NCI-H128 (cell line): ENCODE measurements at regions not wholly inside any gene's neighbourhood (a gene's known extent, or its start where the extent isn't known, plus 50 kb on each side); places are given as distances from the start of the nearest gene placed in this dataset.

Source experiments
- DNase-seq: peaks from one replicate; lab custom pipeline; 2025; ENCODE audit not compliant: unreplicated experiment; lab: John Stamatoyannopoulos, UW

DNA sequence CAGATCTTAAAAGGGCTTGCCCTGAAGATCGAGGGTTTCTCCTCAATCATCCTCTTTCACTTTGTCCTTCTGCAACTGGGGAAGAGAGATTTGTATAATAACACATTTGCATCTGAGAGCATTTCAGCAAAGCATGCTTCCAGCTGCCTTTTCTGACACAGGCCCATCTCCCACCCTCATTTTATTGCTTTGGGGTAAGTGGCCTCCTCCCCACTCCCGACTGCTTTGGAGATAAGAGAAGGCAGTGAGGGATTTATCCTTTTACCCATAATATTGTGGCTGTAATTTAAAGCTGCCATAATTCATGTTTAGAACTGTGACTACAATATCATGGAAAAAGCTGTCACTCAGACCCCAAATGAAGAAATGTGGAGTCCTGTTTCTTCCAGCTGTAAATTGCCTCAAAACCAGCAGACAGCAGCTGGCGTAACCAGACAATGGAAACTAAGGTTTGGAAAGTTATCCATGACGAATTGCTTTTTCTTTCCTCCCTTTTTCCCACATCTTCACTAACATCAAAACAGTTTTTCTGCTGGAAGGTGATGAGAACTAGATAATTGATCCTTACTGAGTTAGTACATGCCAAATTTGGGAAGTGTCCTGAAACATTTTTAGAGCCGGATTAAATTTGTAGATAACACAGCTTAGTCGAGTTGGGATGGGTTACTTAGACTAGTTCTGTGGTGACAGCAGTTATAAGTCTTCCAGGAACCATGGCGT lies 104.2 kb upstream of the PFN2 start:
- no peak for DNase-seq

DNA sequence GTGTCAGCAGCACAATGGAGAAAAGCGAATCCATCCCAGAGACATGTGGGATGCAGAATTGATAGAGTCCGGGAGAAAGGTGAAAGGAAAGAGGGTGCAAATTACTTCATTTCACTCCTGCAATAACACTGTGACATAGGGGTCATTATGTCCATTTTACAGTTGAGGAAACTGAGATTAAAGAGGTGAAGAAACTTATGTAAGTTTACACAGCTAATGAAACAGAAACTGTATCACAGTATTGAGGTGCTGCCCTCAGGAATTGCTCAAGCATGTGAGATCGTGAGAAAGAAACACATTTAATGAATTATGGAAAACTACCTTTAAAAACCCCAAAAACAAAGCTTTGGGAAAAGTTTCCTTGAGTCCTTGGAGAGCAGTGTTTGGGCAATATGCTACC lies 103.6 kb upstream of the PFN2 start:
- no peak for DNase-seq

DNA sequence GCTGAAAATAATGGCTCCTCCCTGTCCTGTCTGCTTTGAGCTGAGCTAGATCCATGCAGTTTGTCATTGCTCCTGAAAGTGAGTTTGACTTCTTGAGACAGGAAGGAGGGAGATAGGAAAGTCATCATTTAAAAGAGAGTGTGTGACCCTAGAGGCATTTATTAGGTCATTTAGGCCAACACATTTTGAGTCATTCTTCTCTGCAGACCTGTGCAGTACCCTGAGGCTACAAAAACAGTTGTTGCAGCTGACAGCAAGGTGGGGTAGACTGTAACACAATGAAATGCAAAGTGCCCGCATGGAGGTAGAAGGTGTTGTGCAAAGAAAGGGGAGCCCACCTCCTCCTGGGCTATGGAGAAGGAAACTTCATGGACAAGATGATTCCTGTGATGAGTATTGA lies 102.8 kb upstream of the PFN2 start:
- DNase-seq = no peak

DNA sequence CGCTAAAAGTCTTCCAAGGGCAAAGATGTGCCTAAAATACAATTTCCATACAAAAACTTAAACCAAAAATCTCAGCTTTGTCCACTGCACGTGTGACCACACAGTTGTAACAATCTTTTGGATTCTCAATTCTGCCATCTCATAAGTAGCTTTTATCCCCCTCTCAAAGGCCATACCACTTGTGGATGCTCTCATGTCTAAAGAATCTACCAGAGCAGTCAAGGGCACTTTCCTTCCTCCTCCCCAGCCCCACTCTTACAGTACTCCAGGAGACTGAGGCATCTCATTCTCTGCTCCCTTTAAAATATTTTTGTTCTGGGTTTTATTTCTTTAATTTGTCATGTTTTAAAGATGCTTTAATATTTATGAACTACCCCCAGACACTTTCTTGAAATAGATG lies 102.3 kb upstream of the PFN2 start:
- no peak for DNase-seq

DNA sequence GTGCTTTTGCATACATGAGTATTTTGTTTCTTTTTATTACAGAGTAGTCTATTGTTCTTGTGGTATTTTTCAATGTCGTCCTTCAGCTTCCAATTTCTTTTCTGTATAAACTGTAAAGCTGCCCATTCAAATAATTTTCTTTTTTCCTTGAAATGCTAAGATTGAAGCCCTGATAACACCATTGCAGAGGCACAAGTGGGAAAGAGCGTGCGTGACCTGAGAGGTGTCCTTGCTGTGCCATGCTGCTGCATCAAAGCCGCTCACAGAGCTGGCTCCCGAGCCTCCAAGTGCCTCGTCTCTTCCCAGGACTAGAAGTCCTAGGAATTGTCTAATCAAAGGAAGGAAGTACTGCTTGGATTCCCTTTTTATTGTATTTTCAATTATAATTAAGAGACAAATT lies 101.9 kb upstream of the PFN2 start:
- no peak for DNase-seq

DNA sequence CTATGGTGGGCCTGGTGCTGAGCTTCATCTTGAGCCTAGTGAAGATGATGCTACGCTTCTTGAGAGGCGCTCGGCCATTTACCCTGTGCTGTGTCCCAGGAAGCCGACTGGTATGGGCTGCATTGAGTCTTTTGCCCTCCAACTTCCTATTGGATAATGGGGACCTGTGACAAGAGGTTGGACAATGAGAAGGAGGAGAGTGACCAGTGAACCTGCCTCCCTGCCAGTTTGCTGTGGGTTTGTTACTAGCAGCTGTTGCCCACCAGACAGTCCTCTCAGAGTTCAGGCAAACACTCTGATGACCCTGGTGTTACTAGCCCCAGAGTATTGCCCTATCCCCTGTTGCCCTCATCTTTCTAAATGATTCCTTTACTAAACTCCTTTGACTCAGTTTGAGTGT lies 99.6 kb upstream of the PFN2 start:
- DNase-seq = no peak

DNA sequence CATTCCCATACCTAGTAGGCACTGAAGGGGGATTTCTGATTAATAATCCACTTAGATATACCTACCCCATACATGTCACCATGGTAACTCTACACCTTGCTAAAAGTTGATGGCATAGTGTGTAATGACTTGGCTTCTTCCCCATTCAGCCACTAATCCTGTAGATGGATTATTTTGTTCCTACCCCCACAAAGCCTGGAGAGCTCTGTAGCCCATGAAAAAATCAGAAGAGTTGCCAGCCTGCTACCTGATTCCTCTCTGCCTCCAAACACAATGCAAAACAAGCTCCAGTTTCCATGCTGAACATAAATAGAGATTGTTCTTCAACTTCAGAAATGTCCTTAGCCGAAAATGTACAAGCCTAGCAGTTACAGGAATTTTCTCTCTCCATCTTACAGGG lies 98.9 kb upstream of the PFN2 start:
- no peak for DNase-seq

DNA sequence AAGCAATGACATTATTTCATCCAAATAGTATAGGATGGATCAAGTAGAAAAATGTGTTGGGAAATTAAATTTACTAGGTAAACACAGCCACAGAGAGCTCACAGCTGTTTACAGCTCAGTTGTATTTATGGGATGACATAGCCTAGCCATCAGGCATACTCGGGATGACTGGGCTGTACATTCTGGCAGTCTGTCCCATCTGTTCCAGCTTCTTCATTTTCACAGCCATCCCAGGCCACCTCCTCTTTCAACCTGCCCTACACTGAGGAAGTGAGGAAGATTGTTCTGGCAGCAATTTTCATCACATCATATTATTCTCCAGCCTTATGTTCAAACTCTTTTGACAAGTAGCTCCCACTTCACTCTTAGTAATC lies 98.4 kb upstream of the PFN2 start:
- no peak for DNase-seq

DNA sequence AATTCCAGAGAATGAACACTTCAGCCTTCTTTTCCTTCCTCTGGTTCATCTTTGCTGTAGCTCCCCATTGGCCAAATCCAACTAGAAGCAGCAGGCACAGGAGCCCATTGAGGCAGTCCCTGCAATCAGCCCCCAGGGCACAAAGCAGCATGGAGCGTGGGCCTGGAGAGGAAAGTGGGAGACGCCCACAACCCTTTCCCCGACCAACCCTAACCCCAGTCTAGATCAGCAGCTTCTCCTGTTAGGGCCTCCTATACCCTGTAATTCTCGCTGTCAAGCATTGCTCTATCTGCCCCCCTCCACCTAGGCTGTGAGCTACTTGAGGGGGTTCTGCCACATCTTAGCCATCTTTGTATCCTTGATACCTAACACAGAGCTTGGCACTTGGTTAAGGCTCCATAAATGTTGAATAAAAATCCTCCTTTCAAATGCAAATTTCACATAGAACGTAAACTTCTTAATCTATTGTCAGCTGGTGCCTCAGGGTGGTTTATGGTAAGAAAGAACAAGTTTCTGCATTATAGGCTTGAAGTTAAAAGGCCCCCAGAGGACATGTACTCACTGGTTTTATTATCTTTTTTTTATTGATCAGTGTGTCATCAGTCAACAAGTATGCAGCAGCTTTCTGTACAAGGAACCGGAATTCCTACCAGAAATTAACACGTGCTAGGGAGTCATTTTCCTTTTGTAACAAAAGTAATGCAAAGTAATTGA lies 97.9 kb upstream of the PFN2 start:
- DNase-seq = no peak

DNA sequence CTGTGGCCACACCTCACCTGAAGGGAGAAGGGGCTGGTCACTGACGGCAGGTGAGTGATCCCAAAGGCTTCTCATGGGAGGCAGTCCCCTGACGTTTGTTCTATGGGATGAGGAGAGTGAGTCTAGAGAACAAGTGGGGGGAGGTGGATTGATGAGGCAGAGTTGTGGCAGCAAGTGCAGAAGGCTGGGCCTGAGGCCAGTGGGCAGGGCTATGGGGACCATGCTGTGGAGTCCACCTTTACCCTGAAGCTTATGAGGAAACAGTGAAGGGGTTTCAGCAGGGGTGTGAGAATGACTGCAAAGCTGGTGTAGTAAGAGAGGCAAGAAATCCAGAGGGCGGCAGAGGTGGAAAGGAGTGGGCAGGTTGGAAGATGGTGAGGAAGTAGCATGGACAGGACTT lies 96.9 kb upstream of the PFN2 start:
- DNase-seq = no peak

DNA sequence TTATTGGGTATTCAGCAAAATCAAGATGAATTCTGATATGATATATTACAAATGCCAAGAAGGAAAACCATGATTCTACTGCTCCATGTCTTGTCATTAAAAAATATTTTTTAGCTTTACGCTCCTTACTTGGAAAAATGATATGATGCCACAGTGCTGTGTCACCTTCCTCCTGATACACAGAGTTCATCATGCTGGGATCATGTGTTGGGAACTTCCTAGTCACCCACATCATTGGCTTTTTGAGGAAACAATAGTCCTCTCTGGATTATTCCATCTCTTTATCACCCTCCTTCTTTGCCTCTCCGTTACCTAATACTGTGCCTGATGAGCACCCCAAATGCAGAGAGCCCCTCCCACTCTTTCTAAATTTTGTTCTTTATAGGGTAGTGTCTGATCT lies 94.3 kb upstream of the PFN2 start:
- no peak for DNase-seq

DNA sequence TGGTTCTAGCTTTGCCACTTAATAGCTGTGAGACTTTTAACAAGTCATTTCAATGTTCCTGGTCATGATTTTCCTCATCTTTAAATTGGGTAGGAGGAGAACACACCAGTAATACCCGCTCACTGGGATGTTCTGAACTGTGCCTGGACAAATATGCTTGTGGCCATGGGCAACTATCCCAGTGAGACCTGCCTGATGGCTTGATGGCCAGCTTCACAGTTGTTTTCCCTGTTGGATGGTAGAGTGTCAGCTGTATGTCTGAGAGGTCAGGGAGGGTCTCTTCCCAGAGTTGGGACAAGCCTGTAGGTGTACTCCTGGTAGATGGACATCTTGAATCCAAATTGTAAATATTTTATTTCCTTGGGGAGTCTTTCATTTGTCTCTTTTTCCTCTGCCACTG lies 92.5 kb upstream of the PFN2 start:
- DNase-seq = no peak

DNA sequence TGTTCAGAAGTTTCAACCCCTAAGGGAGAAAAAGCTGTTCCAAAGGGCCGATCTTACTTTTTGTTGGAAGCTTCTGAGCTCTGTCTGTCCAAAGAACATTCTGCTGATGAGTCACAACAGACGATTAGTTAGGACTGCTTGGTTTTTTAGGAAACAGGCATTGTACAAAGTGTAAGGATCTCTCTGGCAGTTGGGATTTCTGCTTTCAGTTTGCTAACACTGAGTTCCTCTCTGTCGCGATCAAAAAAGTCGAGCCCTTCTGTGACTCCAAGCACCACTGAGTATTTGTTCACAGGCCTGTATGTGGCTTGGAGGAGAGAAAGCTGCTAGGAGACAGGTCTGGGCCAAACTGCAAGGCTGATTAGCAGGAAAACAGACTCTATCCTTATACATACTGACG lies 91.8 kb upstream of the PFN2 start:
- DNase-seq = no peak

DNA sequence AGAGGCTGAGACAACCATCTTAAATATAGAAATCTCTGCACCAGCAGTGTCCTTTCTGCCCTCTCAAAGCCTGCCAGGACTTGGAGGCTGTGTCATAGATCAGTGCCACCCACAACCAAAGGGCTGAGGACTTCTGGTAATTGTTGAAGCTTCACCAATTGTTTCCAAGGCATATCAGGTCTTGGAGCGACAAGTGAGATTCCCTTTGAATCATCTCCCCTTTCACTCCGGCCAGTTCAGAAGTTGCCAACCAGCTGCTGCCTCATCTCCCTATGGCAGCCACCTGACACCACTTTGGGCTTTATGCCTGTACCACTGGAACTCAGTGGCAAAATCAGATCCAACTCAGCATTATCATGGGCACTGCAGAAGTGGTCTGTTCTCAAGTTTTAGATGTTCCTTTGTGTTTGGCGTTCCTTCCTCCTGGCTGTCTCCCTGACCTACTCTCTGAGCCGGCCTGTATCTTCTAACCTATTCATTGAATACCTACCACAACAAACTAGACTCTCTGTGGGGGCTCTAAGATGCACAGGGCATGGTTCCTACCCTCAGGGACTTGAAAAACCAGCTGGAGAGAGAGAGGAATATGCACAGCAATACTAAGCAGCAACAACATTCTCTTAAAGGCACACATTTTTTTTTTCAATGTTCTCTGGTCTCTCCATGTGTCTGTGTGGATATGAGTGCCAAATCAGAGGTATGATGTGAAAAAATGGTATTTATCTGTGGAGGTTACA lies 90.8 kb upstream of the PFN2 start:
- no peak for DNase-seq

DNA sequence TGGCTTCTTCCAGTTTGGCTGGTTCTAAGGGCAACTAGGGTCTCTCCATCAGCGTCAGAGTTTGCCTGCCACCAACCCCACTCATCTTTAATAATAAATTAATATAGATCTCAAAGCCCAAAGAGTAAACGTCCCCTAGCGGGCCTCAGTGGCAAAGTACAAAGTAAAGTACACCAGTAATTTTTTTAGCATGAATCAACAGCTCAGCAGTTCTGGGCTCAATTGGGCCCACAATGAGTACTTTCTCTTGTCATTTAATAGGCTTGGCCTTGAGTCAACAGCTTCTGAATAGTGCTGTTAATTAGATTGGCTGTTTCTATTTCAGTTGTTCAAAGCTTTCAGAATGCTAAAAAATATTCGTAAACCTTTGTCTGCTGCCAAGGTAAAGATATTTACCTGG lies 89.0 kb upstream of the PFN2 start:
- peak; percentile 44 for DNase-seq

DNA sequence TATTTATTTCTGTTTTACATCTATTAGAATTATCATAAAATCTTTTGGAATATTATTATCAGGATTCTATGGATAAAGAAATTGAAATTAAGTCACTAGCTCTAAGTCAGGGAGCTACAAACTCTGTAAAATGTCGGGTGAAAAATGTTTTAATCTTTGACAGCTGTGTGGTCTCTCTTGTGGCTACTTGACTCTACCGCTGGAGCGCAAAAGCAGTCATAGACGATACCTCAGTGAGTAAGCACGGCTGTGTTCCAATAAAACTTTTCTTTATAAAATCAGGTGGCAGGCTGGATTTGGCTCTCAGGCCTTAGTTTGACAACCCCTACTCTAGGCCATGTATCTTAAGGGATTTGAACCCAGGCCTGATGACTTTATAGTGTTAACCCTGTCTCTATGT lies 88.5 kb upstream of the PFN2 start:
- DNase-seq = peak; percentile 19

DNA sequence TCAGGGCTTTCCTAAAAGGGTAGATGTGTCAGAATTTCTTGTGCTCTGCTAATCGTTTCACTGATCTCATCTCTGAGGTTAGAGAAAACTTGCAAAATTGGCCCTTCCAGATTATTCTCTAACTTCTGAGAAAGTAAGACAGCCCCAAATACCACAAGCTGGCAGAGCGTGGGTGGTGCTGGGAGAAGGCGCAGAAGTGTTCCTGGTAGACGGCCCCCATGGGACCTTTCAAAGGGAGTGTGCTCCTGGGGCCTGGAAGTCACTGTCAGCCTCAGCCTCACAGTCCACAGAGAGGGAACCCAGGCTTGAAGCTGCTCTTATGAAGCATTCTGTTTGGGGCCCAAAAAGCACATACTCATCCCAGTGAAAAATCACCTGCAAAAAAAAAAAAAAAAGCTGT lies 86.5 kb upstream of the PFN2 start:
- DNase-seq = no peak

DNA sequence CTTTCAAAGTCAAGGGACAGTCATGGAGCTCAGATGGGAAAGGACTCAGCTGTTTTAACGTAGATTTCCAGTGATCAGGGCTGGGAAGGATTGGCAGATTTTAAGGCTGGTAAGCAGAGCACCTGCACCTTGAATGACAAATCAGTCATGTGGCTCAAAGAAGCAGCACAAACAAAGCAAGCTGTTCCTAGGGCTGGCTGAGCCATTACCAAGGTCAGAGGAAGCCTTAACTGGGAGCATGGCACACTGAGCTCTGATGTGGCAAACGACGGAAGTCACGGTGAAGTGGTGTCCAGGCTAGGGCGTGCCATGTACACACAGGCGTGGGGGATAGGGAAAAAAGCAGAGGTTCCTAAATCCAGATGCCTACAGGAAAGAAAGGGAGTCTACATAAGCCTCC lies 84.6 kb upstream of the PFN2 start:
- DNase-seq = no peak

DNA sequence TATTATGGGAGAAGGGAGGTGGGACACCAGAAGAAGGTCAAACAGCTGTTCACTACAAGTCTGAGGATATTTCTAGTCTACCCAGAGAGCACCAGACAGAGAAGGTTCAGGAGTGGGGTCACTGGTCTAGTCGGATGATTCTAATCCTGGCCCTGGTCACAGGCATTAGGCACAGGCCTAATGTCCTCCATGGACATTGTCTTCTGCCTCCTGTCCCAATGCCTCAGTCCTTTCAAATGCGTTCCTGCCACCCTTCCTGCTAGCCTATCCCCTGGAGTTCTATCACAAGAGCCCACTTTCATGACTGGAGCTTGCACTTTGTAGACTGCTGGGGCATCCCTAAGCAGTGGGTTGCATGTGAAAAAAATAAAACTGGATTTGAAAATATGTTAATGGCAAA lies 83.9 kb upstream of the PFN2 start:
- DNase-seq = no peak

DNA sequence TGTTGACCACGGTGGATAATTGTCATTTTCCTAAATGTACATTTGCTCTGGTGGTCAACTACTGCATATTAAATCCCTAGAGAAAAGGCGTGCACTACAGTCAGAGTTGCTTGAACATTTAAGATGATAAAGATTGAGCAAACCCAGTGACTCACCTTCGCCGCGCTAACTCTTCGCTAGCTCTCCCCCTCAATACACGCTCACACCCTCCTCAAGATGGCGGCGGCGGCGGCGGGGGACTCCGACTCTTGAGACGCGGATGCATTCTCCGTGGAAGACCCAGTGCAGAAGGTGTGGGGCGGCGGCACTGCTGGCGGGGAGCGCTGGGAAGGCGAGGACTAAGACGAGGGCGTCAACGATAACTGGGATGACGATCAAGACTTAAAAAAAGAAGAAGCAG lies 79.8 kb upstream of the PFN2 start:
- no peak for DNase-seq

DNA sequence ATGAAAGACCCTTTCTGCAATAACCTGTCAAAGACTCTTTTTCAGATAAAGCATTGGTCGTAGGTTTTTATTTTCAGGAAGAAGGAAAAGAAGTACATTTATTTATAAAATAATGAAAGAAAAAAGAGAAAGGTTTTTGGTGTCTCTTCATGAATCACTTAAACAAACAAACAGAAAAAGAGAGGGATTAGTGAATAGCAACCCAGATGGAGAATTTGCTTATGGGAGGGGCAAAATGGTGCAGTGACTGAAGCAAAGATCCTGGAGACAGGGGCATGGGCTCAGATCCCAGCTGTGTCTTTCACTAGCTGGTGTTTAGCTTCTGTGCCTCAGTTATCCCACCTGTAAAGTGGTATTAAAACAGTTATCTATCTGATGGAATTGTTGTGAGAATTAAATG lies 78.6 kb upstream of the PFN2 start:
- no peak for DNase-seq

DNA sequence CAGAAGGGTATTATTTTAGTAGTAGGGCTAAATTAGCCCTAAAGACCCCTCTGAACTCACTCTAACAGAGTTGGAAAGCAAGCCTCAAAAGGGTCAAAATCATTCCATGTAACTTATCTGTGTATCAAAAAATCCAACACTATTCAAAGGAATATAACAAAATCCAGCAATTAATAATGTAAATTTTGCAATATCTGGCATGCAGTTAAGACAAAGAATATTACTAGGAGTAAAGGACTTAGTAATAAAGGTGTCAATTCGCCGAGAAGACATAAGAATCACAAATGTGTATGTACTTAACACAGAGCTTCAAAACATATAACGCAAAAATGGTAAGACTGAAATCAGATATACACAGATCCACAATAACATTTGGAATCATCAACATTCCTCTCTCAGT lies 71.2 kb upstream of the PFN2 start:
- DNase-seq = no peak
